ENCODE measurements at regions not wholly inside any gene's neighbourhood (a gene's known extent, or its start where the extent isn't known, plus 50 kb on each side); places are given as distances from the start of the nearest gene placed in this dataset.

GRCh38 chr10:23516530-23516929, 77.7 kb downstream of the OTUD1 start:
- no peak for TF ChIP-seq POLR2A (IDR thresholded peaks at IDR 0.05)
- TF ChIP-seq CTCF (IDR thresholded peaks at IDR 0.05) = peak in 2 of 6 experiments; percentile 7 to 16
- no peak for DNase-seq
- Histone ChIP-seq H3K4me3 (no peak overlapping the region), H3K27ac (no peak overlapping the region), H3K36me3 (no peaks in the 10 kb centered on the region), H3K27me3 (no peaks in the 10 kb centered on the region), H3K9me3 (no peaks in the 10 kb centered on the region), H3K4me1 (no peaks in the 10 kb centered on the region)

DNA sequence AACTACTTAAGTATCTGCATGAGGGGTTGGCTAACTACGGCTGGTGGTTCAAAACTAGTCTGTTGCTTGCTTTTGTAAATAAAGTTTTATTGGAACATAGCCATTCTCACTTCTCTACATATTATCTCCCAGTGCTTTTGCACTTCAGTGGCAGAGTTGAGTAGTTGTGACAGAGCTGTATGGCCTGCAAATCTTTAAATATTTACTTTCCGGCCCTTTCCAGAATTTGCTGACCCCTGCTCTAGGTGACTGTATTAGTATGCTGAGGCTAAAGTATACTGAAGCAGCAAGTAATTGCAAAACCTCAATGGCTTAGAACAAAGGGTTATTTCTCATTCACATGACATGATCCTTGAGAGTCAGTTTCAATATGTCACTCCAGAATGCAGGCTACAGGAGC, 78.3 kb downstream of the OTUD1 start:
- Histone ChIP-seq H3K4me1 (no peaks in the 10 kb centered on the region), H3K27me3 (no peaks in the 10 kb centered on the region), H3K36me3 (no peaks in the 10 kb centered on the region), H3K9me3 (no peaks in the 10 kb centered on the region), H3K4me3 (no peak overlapping the region), H3K27ac (no peak overlapping the region)
- no peak for DNase-seq
- no peak for TF ChIP-seq CTCF (IDR thresholded peaks at IDR 0.05)
- TF ChIP-seq POLR2A (IDR thresholded peaks at IDR 0.05) = no peak

- TF ChIP-seq POLR2A (IDR thresholded peaks at IDR 0.05) = no peak
- no peak for TF ChIP-seq CTCF (IDR thresholded peaks at IDR 0.05)
- DNase-seq = no peak
- Histone ChIP-seq H3K27ac (no peak overlapping the region), H3K4me1 (no peaks in the 10 kb centered on the region), H3K36me3 (no peaks in the 10 kb centered on the region), H3K27me3 (no peaks in the 10 kb centered on the region), H3K9me3 (no peaks in the 10 kb centered on the region), H3K4me3 (no peak overlapping the region)
These were observed 82.9 kb downstream of the OTUD1 start for GRCh38 chr10:23521735-23522134.

GRCh38 chr10:23522345-23522744, 83.5 kb downstream of the OTUD1 start:
- H3K9me3 ChIP-seq = no peaks in the 10 kb centered on the region
- no peak for TF ChIP-seq CTCF (IDR thresholded peaks at IDR 0.05)
- no peak for TF ChIP-seq POLR2A (IDR thresholded peaks at IDR 0.05)
- H3K4me1 ChIP-seq = no peaks in the 10 kb centered on the region
- no peaks in the 10 kb centered on the region for H3K27me3 ChIP-seq
- H3K27ac ChIP-seq = no peak overlapping the region
- H3K36me3 ChIP-seq = no peaks in the 10 kb centered on the region
- no peak for DNase-seq
- H3K4me3 ChIP-seq = no peak overlapping the region

DNA sequence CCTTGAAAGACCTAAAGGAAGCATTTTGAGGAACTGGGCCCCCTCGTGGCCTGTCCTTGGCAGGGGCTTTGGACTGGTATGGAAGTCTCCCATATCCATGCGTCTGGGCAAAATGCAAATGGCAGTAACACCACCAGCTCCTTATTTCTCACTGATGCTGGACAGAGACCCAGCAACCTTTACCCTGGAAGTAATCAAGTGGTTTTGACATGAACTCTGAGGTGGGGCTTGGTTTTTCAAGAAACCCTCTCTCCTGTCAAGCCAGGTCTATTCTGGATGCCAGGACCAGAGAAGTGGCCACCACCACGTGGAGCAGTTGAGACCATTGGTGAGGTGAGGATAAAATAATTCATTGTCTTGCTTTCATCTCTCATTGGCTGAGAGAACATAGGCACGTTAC, 84.4 kb downstream of the OTUD1 start:
- no peaks in the 10 kb centered on the region for H3K9me3 ChIP-seq
- H3K36me3 ChIP-seq = no peaks in the 10 kb centered on the region
- H3K4me1 ChIP-seq = no peaks in the 10 kb centered on the region
- TF ChIP-seq CTCF (IDR thresholded peaks at IDR 0.05) = no peak
- no peak for TF ChIP-seq POLR2A (IDR thresholded peaks at IDR 0.05)
- no peak for DNase-seq
- H3K27ac ChIP-seq = no peak overlapping the region
- H3K27me3 ChIP-seq = no peaks in the 10 kb centered on the region
- no peak overlapping the region for H3K4me3 ChIP-seq

DNA sequence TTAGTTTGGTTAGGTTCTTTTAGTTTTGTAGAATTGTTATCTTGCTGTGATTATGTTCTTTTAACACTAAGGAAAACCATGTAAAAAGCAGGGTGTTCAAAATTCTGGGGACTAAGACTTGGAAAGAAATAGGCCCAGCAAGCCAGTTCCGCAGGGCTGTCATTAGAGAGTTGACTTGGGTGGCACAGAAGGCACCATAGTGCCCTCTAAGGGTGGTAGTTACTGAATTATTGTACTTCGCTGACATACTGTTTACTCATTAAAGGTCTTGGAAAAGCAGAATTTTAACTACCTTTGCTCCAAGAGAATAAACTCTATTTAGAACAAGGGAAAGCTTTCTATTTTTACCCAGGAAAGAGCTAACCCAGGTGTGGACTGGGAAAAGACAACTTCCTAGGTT, 86.5 kb downstream of the OTUD1 start:
- Histone ChIP-seq H3K27me3 (no peaks in the 10 kb centered on the region), H3K27ac (no peak overlapping the region), H3K4me1 (no peaks in the 10 kb centered on the region), H3K36me3 (no peaks in the 10 kb centered on the region), H3K9me3 (no peaks in the 10 kb centered on the region), H3K4me3 (no peak overlapping the region)
- peak in 1 of 3 donors; percentile 65 for DNase-seq
- TF ChIP-seq CTCF (IDR thresholded peaks at IDR 0.05) (peak in 4 of 6 experiments; percentile 41 to 68 (median 53)), POLR2A (IDR thresholded peaks at IDR 0.05) (no peak)

All from Peyer's patch (tissue), 4 donors.